ENCODE measurements at regions not wholly inside any gene's neighbourhood (a gene's known extent, or its start where the extent isn't known, plus 50 kb on each side); places are given as distances from the start of the nearest gene placed in this dataset.

DNA sequence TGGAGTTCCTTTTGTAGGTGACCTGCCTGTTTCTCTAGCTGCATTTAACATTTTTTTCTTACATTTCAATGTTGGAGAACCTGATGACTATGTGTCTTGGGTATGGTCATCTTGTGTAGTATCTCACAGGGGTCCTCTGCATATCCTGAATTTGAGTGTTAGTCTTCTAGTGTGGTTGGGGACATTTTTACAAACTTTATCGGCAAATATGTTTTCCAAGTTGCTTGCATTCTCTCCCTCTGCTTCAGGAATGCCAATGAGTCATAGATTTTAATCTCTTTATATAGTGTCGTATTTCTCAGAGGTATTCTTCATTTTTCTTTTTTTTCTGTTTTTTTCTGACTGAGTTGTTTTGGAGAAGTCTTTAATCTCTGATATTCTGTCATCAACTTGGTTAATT lies 684.0 kb downstream of the NCAM2 start:
- TF ChIP-seq MAX (IDR thresholded peaks at IDR 0.05; ENCODE audit: low read depth) = no peak
- TF ChIP-seq, protein P1, sequence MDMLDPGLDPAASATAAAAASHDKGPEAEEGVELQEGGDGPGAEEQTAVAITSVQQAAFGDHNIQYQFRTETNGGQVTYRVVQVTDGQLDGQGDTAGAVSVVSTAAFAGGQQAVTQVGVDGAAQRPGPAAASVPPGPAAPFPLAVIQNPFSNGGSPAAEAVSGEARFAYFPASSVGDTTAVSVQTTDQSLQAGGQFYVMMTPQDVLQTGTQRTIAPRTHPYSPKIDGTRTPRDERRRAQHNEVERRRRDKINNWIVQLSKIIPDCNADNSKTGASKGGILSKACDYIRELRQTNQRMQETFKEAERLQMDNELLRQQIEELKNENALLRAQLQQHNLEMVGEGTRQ (IDR thresholded peaks at IDR 0.05; ENCODE audit: borderline replicate concordance, low read depth, low read length) = no peak

Data from SK-N-SH (cell line).